ENCODE measurements at regions not wholly inside any gene's neighbourhood (a gene's known extent, or its start where the extent isn't known, plus 50 kb on each side); places are given as distances from the start of the nearest gene placed in this dataset.

DNA sequence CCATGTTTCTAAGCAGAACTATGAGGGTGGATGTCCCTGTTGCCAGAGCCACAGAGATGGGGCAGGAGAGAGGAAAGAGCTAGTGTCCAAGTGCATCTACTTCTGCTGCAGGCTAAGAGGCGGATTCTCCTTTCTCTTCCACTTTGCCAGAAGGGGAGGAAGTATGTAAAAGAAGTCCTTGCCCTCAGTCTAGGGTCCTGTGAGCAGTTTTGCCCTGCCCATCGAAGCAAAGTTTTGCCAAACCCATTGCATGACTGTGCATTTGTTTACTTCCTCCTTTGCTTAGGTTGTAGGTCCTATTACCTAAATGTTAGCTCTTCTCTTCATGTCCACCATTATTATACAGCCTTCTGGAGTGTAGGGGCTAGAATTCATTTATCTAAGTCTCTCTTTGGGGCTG lies 106.2 kb upstream of the ARMC2 start:
- TF ChIP-seq CTCF (conservative IDR thresholded peaks at IDR 0.05) (no peak), ZFX (IDR thresholded peaks at IDR 0.05) (no peak)
